H9 (cell line): ENCODE measurements at regions not wholly inside any gene's neighbourhood (a gene's known extent, or its start where the extent isn't known, plus 50 kb on each side); places are given as distances from the start of the nearest gene placed in this dataset.
"Not testable (repeated sequence)": the region's sequence is repeated elsewhere in the genome, so short reads cannot be mapped to it uniquely, and the experiment has no call there.

Experiments used
- DNase-seq: peaks from one replicate; pipeline ENCODE4 v3.0.0-alpha.2; 2017
- H2AFZ ChIP-seq: one replicate; pipeline ENCODE4 v1.6.1; 2013; ENCODE audit warnings: mild to moderate bottlenecking, low read length, control low read depth, moderate library complexity
- H2AK5ac ChIP-seq: 2 replicates; pipeline ENCODE4 v1.6.1; 2013; ENCODE audit warnings: low read length, control low read depth, mixed read lengths; ENCODE audit not compliant: insufficient read length
- H2BK120ac ChIP-seq: one replicate; pipeline ENCODE4 v1.6.1; 2013; ENCODE audit warnings: low read depth, mild to moderate bottlenecking, low read length, control low read depth, inconsistent platforms; ENCODE audit not compliant: poor library complexity, severe bottlenecking
- H2BK12ac ChIP-seq: 2 replicates; pipeline ENCODE4 v1.6.1; 2013; ENCODE audit warnings: low read length, control low read depth, mixed read lengths, low read depth; ENCODE audit not compliant: insufficient read length
- H2BK15ac ChIP-seq: 2 replicates; pipeline ENCODE4 v1.6.1; 2013; ENCODE audit warnings: low read depth, low read length, control low read depth
- H2BK20ac ChIP-seq: one replicate; pipeline ENCODE4 v1.6.1; 2013; ENCODE audit warnings: low read depth, mild to moderate bottlenecking, low read length, control low read depth, inconsistent platforms; ENCODE audit not compliant: poor library complexity, severe bottlenecking
- H2BK5ac ChIP-seq: 2 replicates; pipeline ENCODE4 v1.6.1; 2013; ENCODE audit warnings: low read length, control low read depth, mixed read lengths; ENCODE audit not compliant: insufficient read length
- H3K14ac ChIP-seq: 2 replicates; pipeline ENCODE4 v1.6.1; 2013; ENCODE audit warnings: low read length, control low read depth; ENCODE audit not compliant: insufficient read depth
- H3K18ac ChIP-seq: 2 replicates; pipeline ENCODE4 v1.6.1; 2013; ENCODE audit warnings: low read depth, mild to moderate bottlenecking, mixed read lengths, low read length, control low read depth; ENCODE audit not compliant: insufficient read length
- H3K23ac ChIP-seq: 2 replicates; pipeline ENCODE4 v1.6.1; 2013; ENCODE audit warnings: low read length, control low read depth, mixed read lengths, low read depth; ENCODE audit not compliant: insufficient read length
- H3K23me2 ChIP-seq: 2 replicates; pipeline ENCODE4 v1.6.1; 2013; ENCODE audit warnings: low read depth, mild to moderate bottlenecking, mixed read lengths, low read length, control low read depth; ENCODE audit not compliant: insufficient read length, poor library complexity, severe bottlenecking
- H3K27ac ChIP-seq: 2 replicates; pipeline ENCODE4 v1.5.1; 2013; ENCODE audit warnings: low read length, control low read depth, mixed read lengths, low read depth; ENCODE audit not compliant: insufficient read length
- H3K27me3 ChIP-seq: 2 replicates; pipeline ENCODE4 v1.6.1; 2013; ENCODE audit warnings: low read length, control low read depth, inconsistent platforms; ENCODE audit not compliant: insufficient read depth
- H3K4ac ChIP-seq: 2 replicates; pipeline ENCODE4 v1.6.1; 2013; ENCODE audit warnings: low read depth, mild to moderate bottlenecking, control low read depth, inconsistent platforms, low read length, moderate library complexity
- H3K4me1 ChIP-seq: 2 replicates; pipeline ENCODE4 v1.6.1; 2013; ENCODE audit warnings: low read length, control low read depth, inconsistent platforms; ENCODE audit not compliant: insufficient read depth
- H3K4me2 ChIP-seq: 2 replicates; pipeline ENCODE4 v1.6.1; 2013; ENCODE audit warnings: low read length, control low read depth, mixed read lengths; ENCODE audit not compliant: insufficient read length, insufficient read depth
- H3K56ac ChIP-seq: 2 replicates; pipeline ENCODE4 v1.6.1; 2013; ENCODE audit warnings: low read depth, mild to moderate bottlenecking, mixed read lengths, low read length, control low read depth; ENCODE audit not compliant: insufficient read length
- H3K79me1 ChIP-seq: 2 replicates; pipeline ENCODE4 v1.6.1; 2013; ENCODE audit warnings: low read depth, mild to moderate bottlenecking, moderate library complexity, low read length, control low read depth, inconsistent platforms; ENCODE audit not compliant: insufficient read depth, poor library complexity, severe bottlenecking
- H3K79me2 ChIP-seq: 2 replicates; pipeline ENCODE4 v1.6.1; 2013; ENCODE audit warnings: low read length, control low read depth, inconsistent platforms; ENCODE audit not compliant: insufficient read depth
- H3K9ac ChIP-seq: 2 replicates; pipeline ENCODE4 v1.6.1; 2013; ENCODE audit warnings: low read length, control low read depth, mixed read lengths; ENCODE audit not compliant: insufficient read length; ENCODE audit errors: extremely low read depth
- H3K9me3 ChIP-seq: one replicate; pipeline ENCODE4 v1.6.1; 2013; ENCODE audit warnings: low read depth, low read length, inconsistent platforms; ENCODE audit not compliant: control insufficient read depth
- H3T11ph ChIP-seq: one replicate; pipeline ENCODE4 v1.6.1; 2013; ENCODE audit warnings: mild to moderate bottlenecking, low read length, control low read depth, inconsistent platforms
- H4K20me1 ChIP-seq: one replicate; pipeline ENCODE4 v1.6.1; 2013; ENCODE audit not compliant: control insufficient read depth, insufficient read length, insufficient read depth
- H4K5ac ChIP-seq: 2 replicates; pipeline ENCODE4 v1.6.1; 2013; ENCODE audit warnings: low read depth, mild to moderate bottlenecking, mixed read lengths, low read length, control low read depth; ENCODE audit not compliant: insufficient read length
- H4K8ac ChIP-seq: replicated peaks from 2 replicates; pipeline ENCODE4 v1.6.1; 2013; ENCODE audit warnings: low read length, control low read depth, mixed read lengths, low read depth; ENCODE audit not compliant: insufficient read length
- H4K91ac ChIP-seq: 2 replicates; pipeline ENCODE4 v1.6.1; 2013; ENCODE audit warnings: low read depth, mild to moderate bottlenecking, moderate library complexity, mixed read lengths, low read length, control low read depth; ENCODE audit not compliant: insufficient read length
- H3K27ac Mint-ChIP-seq, 3 experiments: 2 replicates in 2 of 3; 3 replicates in 1 of 3; pipeline ENCODE4 v1.8.0; 2020 to 2021; ENCODE audit warnings: mixed read lengths in 3 of 3, mild to moderate bottlenecking in 1 of 3, moderate library complexity in 1 of 3
- H3K27me3 Mint-ChIP-seq: 2 replicates; pipeline ENCODE4 v1.8.0; 2021; ENCODE audit warnings: low read depth, mild to moderate bottlenecking, moderate library complexity, mixed read lengths
- H3K36me3 Mint-ChIP-seq, 3 experiments: 2 replicates in 2 of 3; 3 replicates in 1 of 3; pipeline ENCODE4 v1.8.0; 2020 to 2021; ENCODE audit warnings: low read depth in 3 of 3, mixed read lengths in 3 of 3; ENCODE audit not compliant: insufficient read depth in 1 of 3
- H3K4me1 Mint-ChIP-seq, 2 experiments: 2 replicates each; pipeline ENCODE4 v1.8.0; 2020; ENCODE audit warnings: mixed read lengths in 2 of 2
- H3K4me3 Mint-ChIP-seq, 2 experiments: 2 replicates in 1 of 2; 3 replicates in 1 of 2; pipeline ENCODE4 v1.8.0; 2020 to 2021; ENCODE audit warnings: mild to moderate bottlenecking in 2 of 2, mixed read lengths in 2 of 2, moderate library complexity in 1 of 2
- H3K9me3 Mint-ChIP-seq, 2 experiments: 2 replicates in 1 of 2; 3 replicates in 1 of 2; pipeline ENCODE4 v1.8.0; 2020; ENCODE audit warnings: mild to moderate bottlenecking in 2 of 2, mixed read lengths in 2 of 2, moderate library complexity in 1 of 2
- WGBS: extraction: QIAGEN DNeasy Blood & Tissue Kit; methylation state at CpG from one replicate; pipeline ENCODE4 v1.1.7; 2013; ENCODE audit warnings: missing lambda C conversion rate, low lambda C conversion rate, mixed read lengths; ENCODE audit not compliant: insufficient read length; ENCODE audit errors: extremely low coverage; 5-methylcytosine and 5-hydroxymethylcytosine counted together

DNA sequence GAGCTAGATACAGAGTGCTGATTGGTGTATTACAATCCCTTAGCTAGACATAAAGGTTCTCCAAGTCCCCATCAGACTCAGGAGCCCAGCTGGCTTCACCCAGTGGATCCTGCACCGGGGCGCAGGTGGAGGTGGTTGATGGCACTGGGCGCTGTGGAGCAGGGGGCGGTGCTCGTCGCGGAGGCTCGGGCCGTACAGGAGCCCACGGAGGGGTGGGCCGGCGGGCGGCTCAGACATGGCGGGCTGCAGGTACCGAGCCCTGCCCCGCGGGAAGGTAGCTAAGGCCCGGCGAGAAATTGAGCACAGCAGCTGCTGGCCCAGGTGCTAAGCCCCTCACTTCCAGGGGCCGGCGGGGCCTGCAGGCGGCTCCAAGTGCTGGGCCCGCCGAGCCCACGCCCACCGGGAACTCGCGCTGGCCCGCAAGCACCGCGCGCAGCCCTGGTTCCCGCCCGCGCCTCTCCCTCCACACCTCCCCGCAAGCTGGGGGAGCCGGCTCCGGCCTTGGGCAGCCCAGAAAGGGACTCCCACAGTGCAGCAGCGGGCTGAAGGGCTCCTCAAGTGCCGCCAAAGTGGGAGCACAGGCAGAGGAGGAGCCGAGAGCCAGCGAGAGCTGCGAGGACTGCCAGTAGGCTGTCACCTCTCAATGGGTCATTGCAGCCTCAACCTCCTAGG, 96.4 kb upstream of the MYO10 start:
- H2AFZ ChIP-seq, H4K5ac ChIP-seq, H2BK20ac ChIP-seq, DNase-seq, H3K79me2 ChIP-seq, H4K8ac ChIP-seq, H3T11ph ChIP-seq, H3K4me3 Mint-ChIP-seq, H3K4me1 ChIP-seq, H3K27me3 ChIP-seq, H3K4me2 ChIP-seq, H3K9me3 ChIP-seq, H3K4me1 Mint-ChIP-seq, H3K27ac ChIP-seq, H2BK12ac ChIP-seq, H3K4ac ChIP-seq, H2BK15ac ChIP-seq, H3K18ac ChIP-seq, H2BK120ac ChIP-seq, H3K14ac ChIP-seq, H2AK5ac ChIP-seq, H3K27me3 Mint-ChIP-seq, H4K91ac ChIP-seq, H3K23me2 ChIP-seq, H2BK5ac ChIP-seq, H3K79me1 ChIP-seq, H3K9ac ChIP-seq, H4K20me1 ChIP-seq, H3K27ac Mint-ChIP-seq, H3K23ac ChIP-seq, H3K36me3 Mint-ChIP-seq, H3K56ac ChIP-seq, H3K9me3 Mint-ChIP-seq: not testable (repeated sequence)
- no CpG with 5 or more reads among the region's 43 CpGs for WGBS

DNA sequence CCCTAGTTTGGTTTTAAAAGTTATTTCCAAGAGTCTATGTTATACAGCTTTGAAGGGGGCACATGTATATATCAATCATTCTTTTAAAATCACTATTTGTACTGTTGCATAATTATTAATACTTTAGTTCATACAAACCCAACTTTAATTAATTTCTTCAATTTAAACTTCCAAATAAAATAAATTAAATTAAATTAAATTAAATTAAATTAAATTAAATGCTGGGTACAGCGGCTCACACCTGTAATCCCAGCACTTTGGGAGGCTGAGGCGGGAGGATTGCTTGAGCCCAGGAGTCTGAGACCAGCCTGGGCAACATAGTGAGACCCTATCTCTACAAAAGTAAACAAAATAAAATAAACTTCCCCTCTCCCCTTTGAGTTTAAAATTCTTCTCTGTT, 98.9 kb upstream of the MYO10 start:
- not testable (repeated sequence) for H2BK5ac ChIP-seq, H3K79me2 ChIP-seq, H4K8ac ChIP-seq, H3K9me3 Mint-ChIP-seq, H2AK5ac ChIP-seq, H3K4me1 Mint-ChIP-seq, H3K9ac ChIP-seq, H3K27ac Mint-ChIP-seq, H3K27me3 ChIP-seq, H4K91ac ChIP-seq, H3K9me3 ChIP-seq, H3K36me3 Mint-ChIP-seq, H2BK12ac ChIP-seq, H2AFZ ChIP-seq, H3K4me1 ChIP-seq, H3K23me2 ChIP-seq, H3K18ac ChIP-seq, H2BK15ac ChIP-seq, H4K20me1 ChIP-seq, H3T11ph ChIP-seq, H3K27me3 Mint-ChIP-seq, H2BK120ac ChIP-seq, H3K27ac ChIP-seq, H3K79me1 ChIP-seq, H3K14ac ChIP-seq, H4K5ac ChIP-seq, H3K4ac ChIP-seq, H3K23ac ChIP-seq, H2BK20ac ChIP-seq, H3K4me3 Mint-ChIP-seq, H3K56ac ChIP-seq, H3K4me2 ChIP-seq, DNase-seq
- WGBS: no CpG with 5 or more reads among the region's 2 CpGs
